ENCODE measurements at regions not wholly inside any gene's neighbourhood (a gene's known extent, or its start where the extent isn't known, plus 50 kb on each side); places are given as distances from the start of the nearest gene placed in this dataset.

DNA sequence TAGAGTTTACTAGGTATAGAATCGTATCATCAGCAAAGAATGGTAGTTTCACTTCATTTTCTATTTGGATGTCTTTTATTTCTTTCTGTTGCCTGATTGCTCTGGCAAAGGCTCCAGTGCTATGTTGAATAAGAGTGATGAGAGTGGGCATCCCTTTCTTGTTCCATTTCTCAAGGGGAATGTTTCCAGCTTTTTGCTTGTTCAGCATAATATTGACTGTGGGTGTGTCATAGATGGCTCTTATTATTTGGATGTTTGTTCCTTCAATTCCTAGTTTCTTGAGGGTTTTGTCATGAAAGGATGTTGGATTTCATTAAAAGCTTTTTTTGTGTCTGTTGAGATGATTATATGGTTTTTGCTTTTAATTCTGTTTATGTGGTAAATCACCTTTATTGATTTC is 1114.5 kb downstream of the RAPGEF2 start:
- DNase-seq (ENCODE audit: low read depth in 2 of 2): no peak

DNA sequence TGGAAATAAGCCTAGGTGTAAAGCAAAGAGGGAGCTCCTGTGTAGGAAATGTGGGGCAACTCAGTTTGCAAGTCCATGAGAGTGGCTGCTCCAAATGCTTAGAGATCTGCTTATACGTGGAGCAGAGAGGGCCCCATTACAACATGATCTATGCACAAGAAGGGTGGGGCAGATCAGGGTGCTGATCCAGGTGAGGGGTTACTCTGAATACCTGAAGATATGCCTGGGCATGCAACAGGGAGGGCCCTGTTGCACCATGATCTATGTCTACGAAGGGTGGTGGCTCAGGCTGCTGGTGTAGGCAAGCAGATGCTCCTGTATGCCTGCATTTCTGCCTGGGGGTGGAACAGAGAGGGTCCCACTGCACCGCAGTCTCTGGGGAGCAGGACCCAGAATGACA is 1121.2 kb downstream of the RAPGEF2 start:
- DNase-seq (ENCODE audit: low read depth in 2 of 2): no peak

DNA sequence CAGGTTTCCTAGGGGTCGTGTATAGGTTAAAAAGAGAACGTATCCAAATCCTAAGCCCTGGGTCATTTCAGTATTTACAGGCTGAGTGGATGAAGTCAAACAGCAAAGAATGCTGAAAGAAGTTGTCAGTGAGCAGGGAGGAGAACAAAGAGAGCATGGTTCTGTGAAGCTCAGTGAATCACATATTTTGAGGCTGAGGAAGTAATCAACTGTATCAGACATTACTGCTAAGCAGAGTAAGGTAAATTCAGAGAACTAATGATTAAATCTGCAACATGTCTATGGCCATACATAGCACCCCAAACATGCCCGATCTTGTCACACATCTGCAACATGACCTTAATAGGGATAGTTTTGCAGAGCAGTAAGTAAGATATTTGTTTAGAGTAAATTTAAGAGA is 1130.3 kb downstream of the RAPGEF2 start:
- no peak for DNase-seq (ENCODE audit: low read depth in 2 of 2)

DNA sequence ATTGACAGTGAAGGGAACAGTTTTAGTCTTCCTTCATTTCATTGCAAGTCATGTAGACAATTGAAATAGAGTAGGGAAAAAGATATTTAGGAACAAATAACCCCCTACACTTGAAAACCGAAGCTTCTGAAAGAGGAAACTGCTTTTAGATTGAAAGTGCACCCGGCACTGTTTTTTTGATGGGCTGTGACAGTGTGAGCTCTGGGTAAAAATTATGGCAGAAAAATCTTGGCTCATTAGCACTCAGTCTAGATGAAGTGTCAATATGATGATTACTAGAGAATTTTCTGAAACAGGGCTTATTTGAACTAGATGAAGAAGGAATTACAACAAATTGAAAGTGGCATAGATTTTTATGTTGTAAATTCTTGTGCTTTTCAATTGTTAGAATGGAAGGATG is 1132.4 kb downstream of the RAPGEF2 start:
- DNase-seq (ENCODE audit: low read depth in 2 of 2): no peak

DNA sequence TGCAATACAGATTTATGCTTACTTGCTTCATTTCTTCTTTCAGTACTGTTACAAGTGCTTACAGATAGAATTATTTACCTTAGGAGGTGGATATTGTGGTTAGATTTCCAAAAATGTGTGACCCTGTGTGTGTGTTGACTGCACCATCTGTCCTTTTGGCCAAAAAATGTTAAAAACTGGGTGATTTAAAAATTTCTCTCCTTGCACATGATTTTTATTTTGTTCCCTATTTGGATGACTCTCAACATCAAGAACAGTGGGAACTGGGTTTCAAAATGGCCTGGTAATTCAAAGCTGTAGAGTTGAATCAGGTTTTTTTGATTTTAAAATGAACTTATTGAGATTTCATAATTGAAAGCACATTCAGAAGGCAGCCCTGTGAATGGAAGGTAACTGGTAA is 1132.9 kb downstream of the RAPGEF2 start:
- no peak for DNase-seq (ENCODE audit: low read depth in 2 of 2)

DNA sequence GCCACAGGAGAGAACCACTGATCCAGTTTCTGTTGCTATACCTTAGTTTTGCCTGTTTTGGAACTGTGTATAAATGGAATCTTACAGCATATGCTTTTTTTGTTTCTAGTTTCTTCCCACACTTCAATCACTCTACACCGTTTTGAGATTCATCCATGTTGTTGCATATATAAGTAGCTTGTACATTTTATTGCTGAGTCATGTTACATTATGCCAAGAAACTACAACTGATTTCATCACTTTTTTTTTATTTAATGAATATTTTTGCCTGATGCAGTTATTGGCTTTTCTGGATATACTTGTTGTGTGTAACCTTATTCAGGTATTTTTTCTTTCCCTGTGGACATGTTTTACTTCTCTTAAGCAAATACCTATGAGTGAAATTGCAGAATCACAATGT is 1135.9 kb downstream of the RAPGEF2 start:
- no peak for DNase-seq (ENCODE audit: low read depth in 2 of 2)

DNA sequence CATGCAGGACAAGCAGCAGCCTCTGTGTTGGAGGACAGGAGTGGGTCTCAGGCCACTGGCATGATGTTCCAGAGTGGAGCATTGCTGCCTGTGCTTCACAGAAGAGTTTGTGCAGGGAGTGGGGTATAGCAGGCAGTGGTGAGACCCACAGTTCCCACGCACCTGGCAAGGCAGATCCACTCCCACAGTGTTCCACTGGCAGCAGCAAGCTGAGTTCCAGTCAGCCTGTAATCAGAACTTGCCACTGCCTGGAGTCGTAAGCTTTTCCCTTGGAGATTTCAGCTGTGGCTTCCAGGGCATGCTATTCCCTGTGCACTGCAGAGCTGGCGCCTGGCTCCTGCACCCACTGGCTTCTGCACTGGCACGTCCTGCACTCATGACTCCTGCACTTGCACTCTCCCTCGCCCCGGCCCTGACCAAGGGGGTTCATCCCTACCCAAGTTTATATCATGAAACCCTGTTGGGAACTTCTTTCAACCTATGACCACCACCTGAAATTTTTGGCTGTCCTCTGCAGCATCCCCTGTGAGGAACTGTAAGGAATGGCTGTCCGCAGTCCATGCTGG is 1144.3 kb downstream of the RAPGEF2 start:
- no peak for DNase-seq (ENCODE audit: low read depth in 2 of 2)

DNA sequence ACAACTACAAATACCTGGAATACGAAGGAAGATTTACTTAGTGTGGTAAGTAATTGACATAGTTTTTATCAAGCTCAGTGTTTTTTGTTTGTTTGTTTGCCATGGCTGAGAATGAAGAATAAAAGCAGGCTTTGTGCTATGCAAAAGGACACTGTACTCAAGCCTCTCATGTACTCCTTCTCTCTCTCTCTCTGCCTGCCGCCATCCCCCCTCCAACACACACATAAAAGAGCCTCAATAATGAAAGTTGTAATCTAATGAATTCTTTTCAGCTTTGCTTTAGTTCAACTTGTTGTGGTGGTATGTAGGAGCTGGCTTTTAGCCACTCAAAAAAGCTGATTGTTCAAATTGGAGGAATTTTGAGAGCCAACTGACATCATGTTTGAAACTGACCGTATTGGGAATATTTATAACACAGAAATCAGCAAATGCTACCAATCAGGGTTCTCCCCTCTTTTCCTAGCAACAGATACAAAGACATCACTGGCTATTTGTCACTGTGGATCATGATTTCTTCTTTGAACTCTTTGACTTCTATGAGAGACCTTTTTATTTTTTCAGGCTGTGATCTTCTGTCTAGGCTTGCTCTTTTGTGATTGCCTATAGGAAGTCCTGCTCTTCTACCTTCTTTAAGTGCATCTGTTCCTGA is 1148.8 kb downstream of the RAPGEF2 start:
- no peak for DNase-seq (ENCODE audit: low read depth in 2 of 2)

DNA sequence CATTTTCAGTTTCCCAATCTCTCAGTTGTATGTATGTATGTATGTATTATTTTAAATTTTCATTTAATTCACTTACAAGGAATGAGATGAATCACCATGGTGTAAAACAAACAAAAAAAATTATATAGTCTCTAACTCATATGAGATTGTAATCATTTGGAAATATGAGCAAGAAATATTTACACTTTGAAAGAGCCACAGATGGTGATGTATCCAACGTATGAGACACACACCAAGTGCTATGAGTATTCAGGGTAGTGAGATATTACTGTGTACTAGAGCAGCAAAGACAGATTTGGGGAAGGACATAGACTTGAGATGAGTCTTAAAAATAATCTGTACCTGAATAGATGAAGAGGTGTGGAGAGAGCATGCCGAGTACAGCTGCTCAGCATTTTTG is 1154.4 kb downstream of the RAPGEF2 start:
- DNase-seq (ENCODE audit: low read depth in 2 of 2): no peak

DNA sequence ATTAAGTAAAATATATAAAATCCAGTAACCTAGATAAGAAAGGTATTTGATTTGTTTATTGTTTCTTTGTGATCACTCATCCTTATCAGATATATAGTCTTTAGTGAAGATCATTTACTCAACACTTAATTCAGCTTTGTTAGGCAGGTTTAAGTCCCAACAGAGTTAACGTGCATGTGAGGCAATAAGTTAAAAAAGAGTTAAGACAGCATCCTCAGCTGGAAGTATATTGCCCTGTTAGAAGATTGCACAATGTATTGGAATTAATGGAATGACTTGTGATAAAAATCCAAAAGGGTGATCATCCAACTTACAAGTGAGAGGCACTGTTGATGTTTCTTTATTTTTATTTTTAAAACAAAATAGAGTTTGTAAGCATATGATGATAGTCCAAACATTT is 1162.1 kb downstream of the RAPGEF2 start:
- DNase-seq (ENCODE audit: low read depth in 2 of 2): no peak

DNA sequence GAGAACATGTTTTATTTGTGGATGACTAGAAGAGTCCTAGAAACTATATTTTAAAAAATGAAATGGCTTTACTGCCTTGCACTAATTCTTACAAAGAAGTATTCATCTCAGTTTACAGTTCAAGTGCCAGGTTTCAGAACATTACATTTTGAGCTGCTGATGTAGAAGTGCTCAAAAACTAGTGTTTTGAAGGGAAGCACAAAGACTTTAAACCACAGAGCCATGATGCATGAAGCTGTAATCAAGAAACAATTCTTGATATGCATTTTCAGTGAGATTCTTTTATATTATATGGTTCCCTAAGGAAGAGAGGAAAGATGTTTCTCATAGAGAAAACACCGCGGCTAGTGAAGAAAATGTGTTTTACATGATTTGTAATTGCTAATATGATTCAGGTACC is 1163.0 kb downstream of the RAPGEF2 start:
- no peak for DNase-seq (ENCODE audit: low read depth in 2 of 2)

DNA sequence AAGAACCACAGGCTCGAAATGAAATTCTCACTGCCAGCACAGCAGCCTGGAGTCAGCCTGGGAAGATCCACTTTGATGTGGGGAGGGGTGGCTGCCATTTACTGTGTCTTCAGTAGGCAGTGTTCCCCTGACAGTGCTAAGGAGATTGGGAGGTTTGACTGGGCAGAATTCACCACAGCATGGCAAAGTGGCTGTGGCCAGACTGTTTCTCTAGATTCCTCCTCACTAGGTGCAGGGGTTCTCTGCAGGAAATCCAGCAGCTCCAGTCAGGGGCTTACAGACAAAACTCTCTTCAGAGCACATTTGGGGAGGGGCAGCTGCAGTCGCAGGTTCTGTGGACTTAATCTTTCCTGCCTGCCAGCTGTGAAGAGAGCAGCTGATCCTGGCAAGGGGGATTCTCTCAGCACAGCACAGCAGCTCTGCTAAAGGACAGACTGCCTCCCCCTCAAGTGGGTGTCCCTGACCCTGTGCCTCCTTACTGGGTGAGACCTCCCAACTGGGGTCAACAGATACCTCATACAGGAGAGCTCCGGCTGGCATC is 1174.0 kb downstream of the RAPGEF2 start:
- DNase-seq (ENCODE audit: low read depth in 2 of 2): no peak

DNA sequence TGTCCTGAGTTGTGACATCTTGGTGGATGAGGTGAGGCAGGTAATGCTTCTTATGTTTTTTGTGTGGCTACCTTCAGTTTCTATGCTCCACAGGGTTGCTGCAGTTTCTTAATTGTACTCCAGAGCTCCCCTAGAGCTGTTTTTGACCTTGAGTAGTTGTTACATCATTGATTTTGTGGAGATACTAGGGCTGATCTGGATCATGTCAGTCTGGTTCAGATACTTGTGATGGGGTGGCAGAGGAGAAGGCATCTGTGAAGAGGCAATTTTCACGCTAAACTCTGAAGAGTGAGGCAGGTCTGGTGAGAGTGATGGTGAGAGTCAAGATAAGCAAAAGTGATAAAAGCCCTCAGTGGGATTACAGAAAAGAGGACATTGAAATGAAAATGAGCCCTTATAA is 1180.2 kb downstream of the RAPGEF2 start:
- no peak for DNase-seq (ENCODE audit: low read depth in 2 of 2)

DNA sequence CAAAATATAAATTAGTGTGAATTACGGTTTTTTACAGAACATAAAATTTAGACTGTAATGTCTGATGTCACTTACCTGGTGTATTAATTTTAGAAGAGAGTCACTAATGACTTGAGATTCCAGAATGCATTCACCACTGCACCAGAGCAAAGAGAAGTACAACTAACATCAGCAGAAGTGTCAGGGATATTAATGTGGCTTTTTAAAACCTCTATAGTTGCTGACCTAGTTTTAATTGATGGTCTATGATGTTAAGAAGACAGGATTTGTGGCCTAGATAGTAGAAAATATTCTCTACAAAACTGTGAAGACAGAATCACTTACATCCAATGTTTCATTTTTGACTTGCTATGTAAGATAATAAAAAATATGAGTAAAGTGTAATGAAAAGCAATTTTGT is 1181.6 kb downstream of the RAPGEF2 start:
- no peak for DNase-seq (ENCODE audit: low read depth in 2 of 2)

DNA sequence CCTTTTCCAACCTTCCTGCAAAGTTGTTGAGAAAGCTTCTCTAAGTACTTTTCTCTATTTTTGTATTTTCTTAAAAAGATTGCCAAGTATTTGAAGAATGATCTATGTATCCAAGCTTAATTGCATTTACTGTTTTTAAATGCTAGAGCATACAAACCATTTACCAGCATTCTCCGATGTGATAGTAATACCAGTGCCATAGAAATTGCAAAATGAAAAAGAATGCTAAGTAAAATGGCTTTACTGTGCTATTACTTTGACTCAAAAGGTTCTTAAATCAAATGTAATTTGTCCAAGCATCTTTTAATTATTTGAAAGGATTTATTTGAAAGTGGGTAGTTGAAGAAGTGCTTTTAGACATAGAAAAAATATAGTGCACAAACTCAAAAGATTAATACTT is 1183.2 kb downstream of the RAPGEF2 start:
- no peak for DNase-seq (ENCODE audit: low read depth in 2 of 2)

DNA sequence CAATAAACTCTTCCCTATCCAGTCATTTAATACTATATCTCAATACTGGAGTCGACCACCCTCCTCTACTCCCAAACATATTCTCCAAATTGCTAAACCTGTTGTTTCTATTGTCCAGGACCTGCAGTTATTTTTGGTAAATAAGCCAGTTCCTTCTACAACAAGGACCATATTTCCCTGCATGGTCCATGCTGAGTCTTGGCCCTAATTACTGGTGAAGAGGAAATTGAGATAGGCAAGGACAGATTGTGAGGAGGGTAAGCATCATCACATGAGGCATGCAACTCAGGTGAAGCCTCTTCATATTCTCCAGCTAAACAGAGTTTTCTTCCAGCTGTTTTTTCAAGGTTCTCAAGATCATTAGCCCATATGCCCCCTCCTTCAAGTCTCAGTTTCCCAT is 1193.6 kb downstream of the RAPGEF2 start:
- no peak for DNase-seq (ENCODE audit: low read depth in 2 of 2)

DNA sequence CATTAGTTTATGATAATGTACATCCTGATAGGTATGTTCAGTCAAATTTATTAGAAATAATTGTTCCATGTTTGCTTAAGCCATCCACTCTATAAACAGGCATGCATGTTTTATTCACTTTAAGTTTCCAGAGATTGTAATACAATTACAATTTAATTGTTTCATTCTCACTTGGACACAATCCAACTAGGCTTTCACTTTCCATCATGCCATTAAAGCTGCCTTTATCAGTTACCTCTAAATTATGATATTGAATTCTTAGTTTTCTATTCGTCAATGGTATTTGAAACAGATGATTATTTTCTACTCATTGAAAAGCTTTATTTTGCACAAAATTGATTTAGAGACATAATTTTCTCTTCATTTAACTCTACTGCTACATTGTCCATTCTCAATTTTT is 1196.3 kb downstream of the RAPGEF2 start:
- no peak for DNase-seq (ENCODE audit: low read depth in 2 of 2)

DNA sequence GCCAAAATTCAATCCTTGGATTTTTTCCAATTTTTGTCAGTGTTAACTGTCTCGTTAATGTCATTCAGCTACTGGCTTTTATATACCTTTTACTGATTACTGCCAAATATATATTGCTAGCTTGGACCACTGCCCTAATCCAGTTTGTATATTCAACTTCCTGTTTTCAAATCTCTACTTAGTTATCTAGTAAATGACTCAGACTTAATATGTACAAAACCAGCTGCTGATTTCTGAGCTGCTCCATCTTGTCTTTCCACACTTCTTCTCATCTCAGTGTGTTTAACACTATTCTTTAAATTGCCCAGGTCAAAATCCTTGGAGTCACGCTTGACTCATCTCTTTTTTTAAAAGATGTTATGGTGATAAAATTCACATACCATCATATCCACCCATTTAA is 1196.7 kb downstream of the RAPGEF2 start:
- DNase-seq (ENCODE audit: low read depth in 2 of 2): no peak

DNA sequence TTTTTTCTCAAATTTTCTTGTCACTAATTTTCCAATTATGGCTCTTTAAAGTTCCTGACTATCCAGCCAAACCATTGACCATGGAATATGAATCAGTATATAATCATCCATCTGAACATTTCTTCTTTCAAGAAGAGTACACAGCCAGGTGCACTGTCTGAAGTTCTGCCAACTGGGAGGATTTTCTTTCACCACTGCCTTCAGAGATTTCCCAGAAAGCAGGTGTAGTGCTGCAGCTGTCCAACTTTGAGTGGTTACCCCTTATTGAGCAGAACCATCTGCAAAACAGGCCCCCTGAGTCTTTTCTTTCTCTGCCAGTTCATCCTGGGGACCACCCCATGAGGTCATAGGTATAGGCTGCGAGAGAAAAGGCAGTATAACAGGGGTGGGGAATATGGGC is 1213.2 kb downstream of the RAPGEF2 start:
- DNase-seq (ENCODE audit: low read depth in 2 of 2): no peak

DNA sequence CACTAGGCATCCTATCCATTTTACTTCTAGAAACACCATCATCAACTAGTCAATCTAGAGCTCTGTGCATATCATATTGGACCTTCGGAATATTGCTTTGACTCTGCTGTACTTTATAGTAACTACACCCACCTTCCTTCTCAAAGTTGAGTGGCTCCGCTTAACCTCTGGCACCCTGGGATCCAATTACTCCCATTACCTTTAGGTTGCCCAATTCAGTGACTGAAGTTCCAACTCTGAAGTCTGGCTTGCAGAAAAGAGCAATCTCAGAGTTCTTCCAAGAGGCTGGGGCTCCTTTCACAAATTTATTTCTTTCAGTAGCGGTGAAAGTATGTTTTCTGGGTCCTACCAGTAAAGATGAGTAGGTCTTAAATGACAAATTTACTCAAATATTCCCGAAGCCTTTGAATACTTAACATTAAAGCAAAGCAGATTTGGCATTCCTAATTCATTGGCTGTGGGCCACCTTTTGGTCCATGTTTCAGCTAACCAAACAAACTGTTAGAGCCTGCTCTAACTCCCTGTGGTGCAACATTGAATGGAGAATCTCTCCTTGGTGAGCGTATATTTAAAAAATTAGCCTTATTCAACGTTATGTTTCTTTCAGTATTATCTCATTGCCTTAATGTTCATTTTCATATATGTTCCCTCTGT is 1215.8 kb downstream of the RAPGEF2 start:
- no peak for DNase-seq (ENCODE audit: low read depth in 2 of 2)

DNA sequence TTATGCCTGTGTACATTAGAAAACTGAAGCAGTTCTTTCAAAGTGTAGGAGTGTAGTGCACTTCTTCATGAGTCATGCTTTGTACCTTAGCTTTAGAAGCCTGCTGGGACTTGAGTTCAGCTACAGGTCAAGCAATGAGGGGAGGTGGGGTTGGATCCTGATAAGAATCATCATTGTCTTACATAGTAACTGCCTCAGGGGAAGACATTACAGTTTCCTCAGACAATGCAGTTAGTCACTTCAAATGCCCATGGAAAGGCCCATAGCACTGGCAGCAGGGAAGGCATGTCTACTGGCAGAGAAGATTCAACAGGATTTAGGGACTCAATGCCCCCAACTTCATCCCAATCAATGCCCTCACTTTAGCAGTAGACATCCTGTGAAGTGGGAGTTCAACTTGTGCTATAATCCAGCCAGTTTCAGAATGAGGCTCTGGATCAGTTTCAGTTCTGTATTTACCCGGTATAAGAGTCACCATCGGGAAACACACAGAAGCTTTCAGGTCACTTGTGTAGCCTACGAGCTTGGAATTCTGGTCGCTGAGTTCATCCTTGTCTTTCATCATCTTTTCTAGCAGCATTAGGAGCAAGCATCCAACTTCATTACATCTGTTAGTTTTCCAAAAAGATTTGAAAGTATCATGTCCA is 1216.5 kb downstream of the RAPGEF2 start:
- no peak for DNase-seq (ENCODE audit: low read depth in 2 of 2)

DNA sequence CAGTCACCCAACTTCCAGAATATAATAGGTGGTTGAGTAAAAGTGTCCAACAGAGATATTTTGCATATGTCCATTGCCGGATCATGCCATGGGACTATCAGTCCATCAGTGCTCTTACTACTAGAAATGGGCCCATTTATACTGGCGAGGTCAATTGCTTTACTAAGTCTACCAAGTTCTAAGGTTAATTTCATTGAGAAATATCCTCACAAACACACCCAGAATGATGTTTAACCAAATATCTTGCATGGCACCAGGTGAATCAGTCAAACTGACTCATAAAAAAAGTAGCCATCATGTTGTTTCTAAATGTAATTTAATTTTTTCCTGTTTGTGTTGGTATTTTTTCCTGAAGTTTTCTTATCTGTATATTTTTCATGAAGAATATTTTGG is 1217.0 kb downstream of the RAPGEF2 start:
- DNase-seq (ENCODE audit: low read depth in 2 of 2): no peak

DNA sequence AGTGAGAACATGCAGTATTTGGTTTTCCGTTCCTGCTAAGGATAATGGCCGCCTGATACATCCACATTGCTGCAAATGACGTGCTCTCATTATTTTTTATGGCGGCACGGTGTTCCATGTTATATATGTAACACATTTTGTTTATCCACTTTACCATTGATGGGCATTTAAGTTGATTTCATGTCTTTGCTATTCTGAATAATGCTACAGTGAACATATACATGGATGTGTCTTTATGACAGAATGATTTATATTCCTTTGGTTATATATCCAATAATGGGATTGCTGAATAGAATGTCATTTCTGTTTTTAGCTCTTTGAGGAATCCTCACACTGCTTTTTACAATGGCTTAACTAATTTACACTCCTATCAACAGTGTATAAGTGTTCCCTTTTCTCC is 1223.2 kb downstream of the RAPGEF2 start:
- no peak for DNase-seq (ENCODE audit: low read depth in 2 of 2)

Measured in stimulated activated CD8-positive, alpha-beta memory T cell treated with anti-CD3 and anti-CD28 coated beads, Interleukin-2, amount 100 ng/mL, for 48 hours (primary cell).